HCT116 (cell line): ENCODE measurements at regions not wholly inside any gene's neighbourhood (a gene's known extent, or its start where the extent isn't known, plus 50 kb on each side); places are given as distances from the start of the nearest gene placed in this dataset.

Experiments
- ATAC-seq: fragments of 200-7000 bp; cut with Tn5 transposase; 2 replicates; pipeline ENCODE4 v1.9.1; 2020; ENCODE audit warnings: mild to moderate bottlenecking, moderate library complexity
- BruUV-seq: library from RNA; stranded (reverse); fragments of 400-500 nt; replicated peaks from 2 replicates; lab custom pipeline; 2021; lab: Mats Ljungman, UMichigan
- CTCF ChIA-PET: fragments of 300-600 bp; sonication (Branson Sonifier 250); formaldehyde crosslinking; loops from one replicate; lab custom pipeline; 2021; ENCODE audit warnings: antibody characterized with exemption; lab: Charles Lee
- POLR2A ChIA-PET: fragments of 300-600, 350-600 bp; sonication (Branson Sonifier 250); formaldehyde crosslinking; loops from one replicate; lab custom pipeline; 2021; ENCODE audit warnings: antibody characterized with exemption; lab: Charles Lee
- RAD21 ChIA-PET, 2 experiments: fragments of 300-600 bp; sonication (Branson Sonifier 250); formaldehyde crosslinking; loops; one replicate each; lab custom pipeline; 2023; ENCODE audit warnings: low total read pairs in 2 of 2; ENCODE audit not compliant: uncharacterized antibody in 2 of 2, unreplicated experiment in 2 of 2, low non-redundant PET in 1 of 2; lab: Charles Lee
- DNase-seq: peaks from one replicate; pipeline ENCODE4 v3.0.0-alpha.2; 2010; ENCODE audit warnings: low read depth, low spot score
- H2AFZ ChIP-seq: fragments of 200-600 bp; shearing (Covaris generic), sonication (generic); 2 replicates; pipeline ENCODE4 v1.6.1; 2017; ENCODE audit warnings: low read depth, mixed run types, mixed read lengths, antibody characterized with exemption, low read length; ENCODE audit not compliant: poor library complexity, severe bottlenecking
- H3K27ac ChIP-seq: 2 replicates; pipeline ENCODE4 v1.5.1; 2012; ENCODE audit warnings: low read depth, low read length
- H3K27me3 ChIP-seq: fragments of 200-600 bp; sonication (generic); 2 replicates; pipeline ENCODE4 v1.6.1; 2016; ENCODE audit warnings: mixed run types, low read length, mixed read lengths; ENCODE audit not compliant: insufficient read depth
- H3K36me3 ChIP-seq, 2 experiments: fragments of 200-500 bp in 1 of 2; fragments of 200-600 bp in 1 of 2; sonication (Bioruptor generic) in 1 of 2; sonication (generic) in 1 of 2; 2 replicates each; pipeline versions ENCODE4 v1.5.1 to v1.6.1; 2014 to 2016; ENCODE audit warnings: low read length in 2 of 2, inconsistent platforms in 1 of 2, mixed read lengths in 1 of 2, mixed run types in 1 of 2; ENCODE audit not compliant: insufficient read depth in 2 of 2, control insufficient read depth in 1 of 2
- H3K4me1 ChIP-seq, 2 experiments: fragments of 200-600 bp in 1 of 2; sonication (generic) in 1 of 2; 2 replicates each; pipeline versions ENCODE4 v1.5.1 to v1.6.1; 2012 to 2017; ENCODE audit warnings: low read length in 2 of 2, inconsistent platforms in 1 of 2, mild to moderate bottlenecking in 1 of 2, mixed read lengths in 1 of 2, mixed run types in 1 of 2, moderate library complexity in 1 of 2; ENCODE audit not compliant: insufficient read depth in 2 of 2, control insufficient read depth in 1 of 2
- H3K4me2 ChIP-seq: fragments of 200-600 bp; sonication (generic); 2 replicates; pipeline ENCODE4 v1.6.1; 2017; ENCODE audit warnings: mixed run types, low read length, mixed read lengths
- H3K4me3 ChIP-seq, 2 experiments: fragments of 200-600 bp in 1 of 2; sonication (generic) in 1 of 2; replicated peaks in 1 of 2; 2 replicates each; pipeline ENCODE4 v1.5.1; 2011 to 2016; ENCODE audit warnings: low read length in 2 of 2, control low read depth in 1 of 2, low read depth in 1 of 2, mild to moderate bottlenecking in 1 of 2, mixed read lengths in 1 of 2, mixed run types in 1 of 2
- H3K79me2 ChIP-seq: fragments of 200-600 bp; sonication (generic); 2 replicates; pipeline ENCODE4 v1.6.1; 2017; ENCODE audit warnings: mild to moderate bottlenecking, mixed run types, low read length, moderate library complexity, mixed read lengths; ENCODE audit not compliant: insufficient read depth
- H3K9ac ChIP-seq: fragments of 200-600 bp; sonication (generic); 2 replicates; pipeline ENCODE4 v1.6.1; 2016; ENCODE audit warnings: low read length, mixed read lengths
- H3K9me2 ChIP-seq: fragments of 200-600 bp; sonication (generic), shearing (Covaris generic); 2 replicates; pipeline ENCODE4 v1.6.1; 2017; ENCODE audit warnings: mixed run types, mild to moderate bottlenecking, moderate library complexity; ENCODE audit not compliant: insufficient read depth
- H3K9me3 ChIP-seq, 2 experiments: fragments of 200-500 bp in 1 of 2; fragments of 200-600 bp in 1 of 2; sonication (Bioruptor generic) in 1 of 2; sonication (generic) in 1 of 2; 2 replicates each; pipeline ENCODE4 v1.6.1; 2014 to 2017; ENCODE audit warnings: low read length in 2 of 2, mixed read lengths in 2 of 2, inconsistent platforms in 1 of 2, low read depth in 1 of 2, mild to moderate bottlenecking in 1 of 2, mixed run types in 1 of 2, moderate library complexity in 1 of 2; ENCODE audit not compliant: control insufficient read depth in 1 of 2, insufficient read depth in 1 of 2
- H4K20me1 ChIP-seq: fragments of 200-600 bp; sonication (generic), shearing (Covaris generic); 2 replicates; pipeline ENCODE4 v1.6.1; 2017; ENCODE audit warnings: mixed run types, mild to moderate bottlenecking, moderate library complexity; ENCODE audit not compliant: insufficient read depth
- CBX3 ChIP-seq: IDR thresholded peaks from 2 replicates; pipeline ENCODE4 v1.6.1; 2012; ENCODE audit warnings: low read depth
- CEBPB ChIP-seq: IDR thresholded peaks from 2 replicates; pipeline ENCODE4 v1.6.1; 2012; ENCODE audit warnings: low read depth
- ELF1 ChIP-seq: IDR thresholded peaks from 2 replicates; pipeline ENCODE4 v1.6.1; 2012; ENCODE audit warnings: low read depth, borderline replicate concordance
- EZH2 ChIP-seq: fragments of 200-600 bp; sonication (generic); IDR thresholded peaks from 2 replicates; pipeline ENCODE4 v1.6.1; 2017; ENCODE audit warnings: antibody characterized with exemption, mixed run types
- EZH2phosphoT487 ChIP-seq: fragments of 200-600 bp; IDR thresholded peaks from 2 replicates; pipeline ENCODE4 v1.6.1; 2018; ENCODE audit warnings: antibody characterized with exemption, borderline replicate concordance
- JUND ChIP-seq: IDR thresholded peaks from 2 replicates; pipeline ENCODE4 v1.6.1; 2012
- POLR2A ChIP-seq: IDR thresholded peaks from 2 replicates; pipeline ENCODE4 v1.7.0; 2011; ENCODE audit warnings: borderline replicate concordance; ENCODE audit not compliant: insufficient read depth, insufficient read length; ENCODE audit errors: extremely low read depth
- POLR2AphosphoS5 ChIP-seq: IDR thresholded peaks from 2 replicates; pipeline ENCODE4 v1.6.1; 2011; ENCODE audit warnings: mild to moderate bottlenecking, low read depth, low read length, moderate library complexity
- RAD21 ChIP-seq: IDR thresholded peaks from 2 replicates; pipeline ENCODE4 v1.6.1; 2012; ENCODE audit warnings: low read depth, mild to moderate bottlenecking
- SIN3A ChIP-seq: IDR thresholded peaks from 2 replicates; pipeline ENCODE4 v1.6.1; 2012; ENCODE audit warnings: low read depth
- SP1 ChIP-seq: IDR thresholded peaks from 2 replicates; pipeline ENCODE4 v1.6.1; 2012; ENCODE audit warnings: low read depth
- SRF ChIP-seq: IDR thresholded peaks from 2 replicates; pipeline ENCODE4 v1.6.1; 2012; ENCODE audit warnings: low read depth
- ZFX ChIP-seq: fragments of 450-650 bp; IDR thresholded peaks from 2 replicates; pipeline ENCODE4 v1.6.1; 2017
- intact Hi-C: fragments of 100-400 bp; cut with micrococcal nuclease; formaldehyde crosslinking; loops from 2 replicates; pipeline ENCODE4 v1.10.0; 2022
- TF ChIP-seq, protein P1 (sequence below): IDR thresholded peaks from 2 replicates; pipeline ENCODE4 v1.6.1; 2012
- TF ChIP-seq, protein P2 (sequence below): IDR thresholded peaks from 2 replicates; pipeline ENCODE4 v1.6.1; 2011; ENCODE audit warnings: mild to moderate bottlenecking, low read length, moderate library complexity; ENCODE audit not compliant: insufficient replicate concordance; ENCODE audit errors: extremely low read depth
- TF ChIP-seq, protein P3 (sequence below), 3 experiments: fragments of 200-600 bp in 1 of 3; sonication (generic) in 1 of 3; IDR thresholded peaks in 2 of 3; conservative IDR thresholded peaks in 1 of 3; 2 replicates each; pipeline ENCODE4 v1.5.1; 2012 to 2017; ENCODE audit warnings: low read depth in 2 of 3, low read length in 2 of 3, antibody characterized with exemption in 1 of 3, borderline replicate concordance in 1 of 3, control low read depth in 1 of 3, mild to moderate bottlenecking in 1 of 3, mixed read lengths in 1 of 3, mixed run types in 1 of 3, moderate library complexity in 1 of 3; ENCODE audit not compliant: insufficient read depth in 1 of 3

DNA sequence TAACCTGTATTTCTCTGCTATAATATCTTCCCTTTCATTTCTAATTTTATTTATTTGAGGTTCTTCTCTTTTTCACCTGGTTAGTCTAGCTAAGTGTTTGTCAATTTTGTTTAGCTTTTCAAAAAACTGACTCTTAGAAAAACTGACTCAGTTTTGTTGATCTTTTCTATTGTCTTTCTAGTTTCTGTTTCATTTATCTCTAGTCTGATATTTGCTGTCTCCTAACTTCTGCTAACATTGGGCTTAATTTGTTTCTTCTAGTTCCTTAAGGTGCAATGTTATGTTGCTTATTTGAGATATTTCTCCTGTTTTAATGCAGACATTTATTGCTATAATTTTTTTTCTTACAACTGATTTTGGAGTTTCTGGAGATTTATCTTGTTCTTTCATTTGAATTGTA lies 1011.0 kb downstream of the EPHA7 start:
- Histone ChIP-seq H3K4me2 (no peak overlapping the region), H3K4me1 (no peaks in the 10 kb centered on the region), H3K36me3 (no peaks in the 10 kb centered on the region), H3K4me3 (no peak overlapping the region), H3K9ac (no peak overlapping the region), H4K20me1 (no peaks in the 10 kb centered on the region), H3K9me3 (peaks cover 12 to 29% of the 10 kb centered on the region in 2 experiments; a peak in 2 of 4 replicates), H2AFZ (no peak overlapping the region), H3K9me2 (no peaks in the 10 kb centered on the region), H3K79me2 (no peaks in the 10 kb centered on the region), H3K27me3 (no peaks in the 10 kb centered on the region), H3K27ac (no peak overlapping the region)
- ChIA-PET RAD21 (no interaction called here), CTCF (no interaction called here), POLR2A (no interaction called here)
- intact Hi-C loops = no loop called here
- no TSS peak for BruUV-seq
- ATAC-seq = no peak
- DNase-seq = no peak
- TF ChIP-seq CBX3 = no peak
- no peak for TF ChIP-seq EZH2
- TF ChIP-seq, protein P1, sequence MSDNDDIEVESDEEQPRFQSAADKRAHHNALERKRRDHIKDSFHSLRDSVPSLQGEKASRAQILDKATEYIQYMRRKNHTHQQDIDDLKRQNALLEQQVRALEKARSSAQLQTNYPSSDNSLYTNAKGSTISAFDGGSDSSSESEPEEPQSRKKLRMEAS = no peak
- TF ChIP-seq SP1 = no peak
- TF ChIP-seq POLR2A = no peak
- TF ChIP-seq POLR2AphosphoS5 = no peak
- TF ChIP-seq RAD21 = no peak
- TF ChIP-seq EZH2phosphoT487 = no peak
- TF ChIP-seq, protein P2, sequence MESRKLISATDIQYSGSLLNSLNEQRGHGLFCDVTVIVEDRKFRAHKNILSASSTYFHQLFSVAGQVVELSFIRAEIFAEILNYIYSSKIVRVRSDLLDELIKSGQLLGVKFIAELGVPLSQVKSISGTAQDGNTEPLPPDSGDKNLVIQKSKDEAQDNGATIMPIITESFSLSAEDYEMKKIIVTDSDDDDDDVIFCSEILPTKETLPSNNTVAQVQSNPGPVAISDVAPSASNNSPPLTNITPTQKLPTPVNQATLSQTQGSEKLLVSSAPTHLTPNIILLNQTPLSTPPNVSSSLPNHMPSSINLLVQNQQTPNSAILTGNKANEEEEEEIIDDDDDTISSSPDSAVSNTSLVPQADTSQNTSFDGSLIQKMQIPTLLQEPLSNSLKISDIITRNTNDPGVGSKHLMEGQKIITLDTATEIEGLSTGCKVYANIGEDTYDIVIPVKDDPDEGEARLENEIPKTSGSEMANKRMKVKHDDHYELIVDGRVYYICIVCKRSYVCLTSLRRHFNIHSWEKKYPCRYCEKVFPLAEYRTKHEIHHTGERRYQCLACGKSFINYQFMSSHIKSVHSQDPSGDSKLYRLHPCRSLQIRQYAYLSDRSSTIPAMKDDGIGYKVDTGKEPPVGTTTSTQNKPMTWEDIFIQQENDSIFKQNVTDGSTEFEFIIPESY = no peak

DNA sequence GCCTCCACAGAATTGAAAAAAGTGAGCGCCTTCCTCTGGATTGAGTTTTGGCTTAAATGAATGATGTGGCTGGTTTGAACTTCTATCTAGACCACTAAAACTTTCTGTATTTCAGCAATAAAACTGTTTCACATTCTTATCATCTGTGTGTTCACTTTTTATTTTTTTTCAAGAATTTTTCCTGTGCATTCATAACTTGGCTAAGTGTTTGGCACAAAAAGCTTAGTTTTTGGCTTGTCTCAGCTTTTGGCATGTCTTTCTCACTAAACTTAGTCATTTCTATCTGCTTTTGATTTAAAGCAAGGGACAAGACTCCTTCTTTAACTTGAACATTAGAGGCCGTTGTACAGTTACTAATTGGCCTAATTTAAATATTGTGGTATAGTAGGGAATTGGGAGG lies 1015.1 kb downstream of the EPHA7 start:
- H4K20me1 ChIP-seq = no peaks in the 10 kb centered on the region
- peaks cover 0 to 8% of the 10 kb centered on the region in 2 experiments; a peak in 2 of 4 replicates for H3K9me3 ChIP-seq
- POLR2A ChIA-PET = no interaction called here
- no peaks in the 10 kb centered on the region for H3K9me2 ChIP-seq
- no peaks in the 10 kb centered on the region for H3K4me1 ChIP-seq
- H3K36me3 ChIP-seq = no peaks in the 10 kb centered on the region
- ATAC-seq (no peak), DNase-seq (no peak)
- no peaks in the 10 kb centered on the region for H3K27me3 ChIP-seq
- CTCF ChIA-PET = no interaction called here
- H3K79me2 ChIP-seq = no peaks in the 10 kb centered on the region
- no peak overlapping the region for H3K4me3 ChIP-seq
- no peak overlapping the region for H2AFZ ChIP-seq
- no peak overlapping the region for H3K4me2 ChIP-seq
- RAD21 ChIA-PET = no interaction called here
- no TSS peak for BruUV-seq
- no peak overlapping the region for H3K27ac ChIP-seq
- intact Hi-C loops = no loop called here
- no peak overlapping the region for H3K9ac ChIP-seq
- TF ChIP-seq SIN3A (no peak), ZFX (no peak), CEBPB (no peak), SRF (no peak), RAD21 (no peak), POLR2AphosphoS5 (no peak), ELF1 (no peak), JUND (no peak)
- TF ChIP-seq, protein P2 = no peak
- TF ChIP-seq, protein P3, sequence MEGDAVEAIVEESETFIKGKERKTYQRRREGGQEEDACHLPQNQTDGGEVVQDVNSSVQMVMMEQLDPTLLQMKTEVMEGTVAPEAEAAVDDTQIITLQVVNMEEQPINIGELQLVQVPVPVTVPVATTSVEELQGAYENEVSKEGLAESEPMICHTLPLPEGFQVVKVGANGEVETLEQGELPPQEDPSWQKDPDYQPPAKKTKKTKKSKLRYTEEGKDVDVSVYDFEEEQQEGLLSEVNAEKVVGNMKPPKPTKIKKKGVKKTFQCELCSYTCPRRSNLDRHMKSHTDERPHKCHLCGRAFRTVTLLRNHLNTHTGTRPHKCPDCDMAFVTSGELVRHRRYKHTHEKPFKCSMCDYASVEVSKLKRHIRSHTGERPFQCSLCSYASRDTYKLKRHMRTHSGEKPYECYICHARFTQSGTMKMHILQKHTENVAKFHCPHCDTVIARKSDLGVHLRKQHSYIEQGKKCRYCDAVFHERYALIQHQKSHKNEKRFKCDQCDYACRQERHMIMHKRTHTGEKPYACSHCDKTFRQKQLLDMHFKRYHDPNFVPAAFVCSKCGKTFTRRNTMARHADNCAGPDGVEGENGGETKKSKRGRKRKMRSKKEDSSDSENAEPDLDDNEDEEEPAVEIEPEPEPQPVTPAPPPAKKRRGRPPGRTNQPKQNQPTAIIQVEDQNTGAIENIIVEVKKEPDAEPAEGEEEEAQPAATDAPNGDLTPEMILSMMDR (IDR thresholded peaks at IDR 0.05 in 2 of 3, conservative IDR thresholded peaks at IDR 0.05 in 1 of 3; ENCODE audit: borderline replicate concordance in 1 of 3, insufficient read depth in 1 of 3, low read depth in 2 of 3, low read length in 2 of 3) = no peak
